Gastroesophageal sphincter (tissue), 4 donors: ENCODE measurements at regions not wholly inside any gene's neighbourhood (a gene's known extent, or its start where the extent isn't known, plus 50 kb on each side); places are given as distances from the start of the nearest gene placed in this dataset.

ENCODE experiments used
- ATAC-seq: fragments of 150-250 bp; one replicate; pipeline ENCODE4 v1.9.1; 2016; ENCODE audit warnings: mild to moderate bottlenecking, moderate library complexity
- H3K27ac ChIP-seq, 4 donors: fragments of 200-600 bp; sonication (generic) in 3 of 4; 1 replicate in 3 of 4; 2 replicates in 1 of 4; pipeline ENCODE4 v1.5.1; 2016 to 2019
- H3K27me3 ChIP-seq: fragments of 200-600 bp; sonication (generic); one replicate; pipeline ENCODE4 v1.5.1; 2019
- H3K36me3 ChIP-seq, 2 donors: fragments of 200-600 bp; sonication (generic); one replicate each; pipeline ENCODE4 v1.5.1; 2019; ENCODE audit warnings: control low read depth in 1 of 2
- H3K4me1 ChIP-seq, 3 donors: fragments of 200-600 bp; sonication (generic); 1 replicate in 2 of 3; 2 replicates in 1 of 3; pipeline ENCODE4 v1.5.1; 2016 to 2019; ENCODE audit warnings: control low read depth in 2 of 3
- H3K4me3 ChIP-seq, 2 donors: fragments of 200-600 bp; sonication (generic); one replicate each; pipeline ENCODE4 v1.5.1; 2019; ENCODE audit warnings: mild to moderate bottlenecking in 1 of 2, moderate library complexity in 1 of 2
- H3K9me3 ChIP-seq, 3 donors: fragments of 200-600 bp; sonication (generic); one replicate each; pipeline ENCODE4 v1.5.1; 2017 to 2019; ENCODE audit warnings: control low read depth in 2 of 3
- EP300 ChIP-seq: sonication (generic); formaldehyde crosslinking; IDR thresholded peaks from one replicate; pipeline ENCODE4 v1.6.1; 2017; ENCODE audit warnings: antibody characterized with exemption, mild to moderate bottlenecking
- POLR2A ChIP-seq, 2 donors: fragments of 450-650 bp; IDR thresholded peaks; one replicate each; pipeline ENCODE4 v1.6.1; 2017; ENCODE audit warnings: antibody characterized with exemption in 2 of 2, mild to moderate bottlenecking in 2 of 2, moderate library complexity in 1 of 2
- POLR2AphosphoS5 ChIP-seq: sonication (generic); formaldehyde crosslinking; IDR thresholded peaks from one replicate; pipeline ENCODE4 v1.6.1; 2017; ENCODE audit warnings: antibody characterized with exemption
- WGBS, 2 donors: methylation state at CpG; one replicate each; pipeline ENCODE4 v1.1.5; 2018; ENCODE audit warnings: low coverage in 1 of 2; 5-methylcytosine and 5-hydroxymethylcytosine counted together
- TF ChIP-seq, protein P1 (sequence below), 4 experiments: fragments of 200-600 bp in 2 of 4; fragments of 450-650 bp in 2 of 4; sonication (generic) in 1 of 4; IDR thresholded peaks; one replicate each; pipeline ENCODE4 v1.5.1; 2017 to 2019; ENCODE audit warnings: antibody characterized with exemption in 4 of 4, mild to moderate bottlenecking in 2 of 4, moderate library complexity in 2 of 4

DNA sequence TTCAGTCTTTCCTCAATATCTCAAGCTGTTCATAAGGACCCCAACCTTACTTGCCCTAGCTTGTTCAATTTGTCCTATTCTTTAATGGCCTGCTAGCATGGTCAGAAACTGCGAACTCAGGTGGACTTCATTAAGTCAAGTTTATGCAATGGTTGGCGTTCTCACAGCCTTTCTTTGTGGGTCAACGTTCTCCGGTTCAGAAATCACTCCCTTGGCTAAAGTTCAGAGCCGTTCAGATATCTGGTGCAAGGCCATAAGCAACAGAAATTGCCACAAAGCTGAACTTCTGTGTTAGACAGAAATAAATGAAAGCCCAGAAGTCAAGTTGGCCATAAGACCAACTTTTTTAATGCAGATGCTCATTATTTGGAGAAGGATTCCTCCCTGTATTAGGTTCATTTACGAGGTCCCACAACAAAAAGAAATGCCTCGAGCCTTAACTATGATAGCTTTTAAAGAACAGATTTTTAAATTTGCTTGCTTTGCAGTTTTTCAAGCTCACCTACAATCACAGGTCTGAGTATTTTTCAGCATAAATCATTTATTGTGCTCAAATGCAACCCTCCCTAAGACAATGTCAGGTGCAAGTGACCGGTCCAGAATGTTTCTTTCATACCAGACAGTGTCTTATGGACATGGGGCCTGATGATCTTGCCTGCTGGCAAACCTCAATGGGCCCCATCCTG lies 140.2 kb upstream of the COL11A1 start:
- Histone ChIP-seq H3K4me3 (no peak overlapping the region), H3K27ac (no peak overlapping the region), H3K27me3 (no peaks in the 10 kb centered on the region), H3K4me1 (no peaks in the 10 kb centered on the region), H3K36me3 (no peaks in the 10 kb centered on the region), H3K9me3 (no peaks in the 10 kb centered on the region)
- TF ChIP-seq POLR2A (IDR thresholded peaks at IDR 0.05) (no peak), EP300 (no peak), POLR2AphosphoS5 (no peak)
- TF ChIP-seq, protein P1, sequence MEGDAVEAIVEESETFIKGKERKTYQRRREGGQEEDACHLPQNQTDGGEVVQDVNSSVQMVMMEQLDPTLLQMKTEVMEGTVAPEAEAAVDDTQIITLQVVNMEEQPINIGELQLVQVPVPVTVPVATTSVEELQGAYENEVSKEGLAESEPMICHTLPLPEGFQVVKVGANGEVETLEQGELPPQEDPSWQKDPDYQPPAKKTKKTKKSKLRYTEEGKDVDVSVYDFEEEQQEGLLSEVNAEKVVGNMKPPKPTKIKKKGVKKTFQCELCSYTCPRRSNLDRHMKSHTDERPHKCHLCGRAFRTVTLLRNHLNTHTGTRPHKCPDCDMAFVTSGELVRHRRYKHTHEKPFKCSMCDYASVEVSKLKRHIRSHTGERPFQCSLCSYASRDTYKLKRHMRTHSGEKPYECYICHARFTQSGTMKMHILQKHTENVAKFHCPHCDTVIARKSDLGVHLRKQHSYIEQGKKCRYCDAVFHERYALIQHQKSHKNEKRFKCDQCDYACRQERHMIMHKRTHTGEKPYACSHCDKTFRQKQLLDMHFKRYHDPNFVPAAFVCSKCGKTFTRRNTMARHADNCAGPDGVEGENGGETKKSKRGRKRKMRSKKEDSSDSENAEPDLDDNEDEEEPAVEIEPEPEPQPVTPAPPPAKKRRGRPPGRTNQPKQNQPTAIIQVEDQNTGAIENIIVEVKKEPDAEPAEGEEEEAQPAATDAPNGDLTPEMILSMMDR (IDR thresholded peaks at IDR 0.05), result no peak
- no peak for ATAC-seq
- 86 to 98% methylated on average over 3 to 8 of the region's 8 CpGs for WGBS, 2 donors

DNA sequence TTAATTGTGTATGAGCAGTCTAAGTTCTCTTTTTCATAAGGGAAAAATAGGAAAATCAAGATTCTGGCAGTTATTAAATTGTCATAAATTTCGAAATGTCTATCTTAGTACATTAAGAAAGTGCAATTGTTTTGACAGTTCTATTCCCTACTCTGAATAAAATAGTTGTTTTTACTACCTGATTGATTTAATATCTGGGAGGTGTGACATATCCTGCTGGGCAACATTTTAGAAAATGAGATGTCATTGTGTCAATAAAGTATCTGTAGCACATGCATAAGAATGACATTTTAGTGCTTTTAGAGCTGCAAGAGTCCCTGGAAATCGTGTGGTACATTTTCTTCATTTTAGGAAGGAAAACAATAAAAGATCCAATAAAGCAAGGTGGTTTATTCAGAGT lies 139.2 kb upstream of the COL11A1 start:
- Histone ChIP-seq H3K36me3 (no peaks in the 10 kb centered on the region), H3K27ac (no peak overlapping the region), H3K4me1 (no peaks in the 10 kb centered on the region), H3K4me3 (no peak overlapping the region), H3K27me3 (no peaks in the 10 kb centered on the region), H3K9me3 (no peaks in the 10 kb centered on the region)
- no peak for ATAC-seq
- 36 to 43% methylated on average over 2 of the region's 2 CpGs for WGBS, 2 donors
- no peak for TF ChIP-seq POLR2A (IDR thresholded peaks at IDR 0.05)
- TF ChIP-seq EP300, result no peak
- TF ChIP-seq, protein P1 (IDR thresholded peaks at IDR 0.05), result no peak
- no peak for TF ChIP-seq POLR2AphosphoS5

DNA sequence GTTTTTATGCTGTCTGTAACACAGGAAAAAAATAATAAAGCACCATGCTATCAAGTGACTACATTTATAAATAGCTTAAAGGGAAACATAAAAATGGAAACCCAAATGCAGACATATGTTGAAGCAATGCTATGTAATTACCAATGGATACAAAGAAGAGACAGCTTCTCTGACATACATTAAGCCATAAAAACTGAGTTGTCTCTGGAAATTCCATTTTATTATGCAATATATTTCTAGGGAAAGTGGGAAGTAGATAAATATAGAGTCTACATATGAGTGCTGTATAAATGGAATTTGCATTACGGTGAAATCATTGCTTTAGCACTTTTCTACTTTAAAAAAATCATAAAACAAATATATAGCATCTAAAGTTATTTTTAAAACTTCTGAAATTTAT lies 135.2 kb upstream of the COL11A1 start:
- no peak for TF ChIP-seq POLR2A (IDR thresholded peaks at IDR 0.05)
- Histone ChIP-seq H3K27ac (no peak overlapping the region), H3K4me1 (no peaks in the 10 kb centered on the region), H3K27me3 (no peaks in the 10 kb centered on the region), H3K36me3 (no peaks in the 10 kb centered on the region), H3K4me3 (no peak overlapping the region), H3K9me3 (no peaks in the 10 kb centered on the region)
- ATAC-seq, result no peak
- 70 to 91% methylated on average over 1 of the region's 1 CpG for WGBS, 2 donors

DNA sequence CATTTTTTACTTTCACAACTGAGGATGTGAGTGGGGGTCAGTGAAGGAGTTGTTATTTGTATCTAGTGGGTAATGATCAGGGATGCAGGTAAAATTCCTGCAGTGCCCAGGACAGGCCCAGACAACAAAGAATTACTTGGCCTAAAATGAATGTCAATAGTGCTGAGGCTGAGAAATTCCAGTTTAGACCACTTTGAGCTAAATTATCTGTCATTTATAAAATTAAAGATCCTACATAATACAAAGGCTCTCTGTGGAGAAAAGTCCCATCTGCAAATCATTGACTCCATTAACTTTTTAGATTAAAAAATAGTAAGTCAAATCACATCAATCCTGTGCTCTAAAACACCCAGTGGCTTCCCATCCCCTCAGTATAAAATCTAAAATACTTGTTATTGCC lies 130.7 kb upstream of the COL11A1 start:
- ATAC-seq, result no peak
- H3K27ac ChIP-seq, result no peak overlapping the region
- H3K36me3 ChIP-seq, result no peaks in the 10 kb centered on the region
- no peak for TF ChIP-seq EP300
- TF ChIP-seq, protein P1 (IDR thresholded peaks at IDR 0.05), result no peak
- no peak for TF ChIP-seq POLR2AphosphoS5
- no peak for TF ChIP-seq POLR2A (IDR thresholded peaks at IDR 0.05)
- H3K9me3 ChIP-seq, result no peaks in the 10 kb centered on the region
- H3K4me1 ChIP-seq, result no peaks in the 10 kb centered on the region
- no peaks in the 10 kb centered on the region for H3K27me3 ChIP-seq
- H3K4me3 ChIP-seq, result no peak overlapping the region

DNA sequence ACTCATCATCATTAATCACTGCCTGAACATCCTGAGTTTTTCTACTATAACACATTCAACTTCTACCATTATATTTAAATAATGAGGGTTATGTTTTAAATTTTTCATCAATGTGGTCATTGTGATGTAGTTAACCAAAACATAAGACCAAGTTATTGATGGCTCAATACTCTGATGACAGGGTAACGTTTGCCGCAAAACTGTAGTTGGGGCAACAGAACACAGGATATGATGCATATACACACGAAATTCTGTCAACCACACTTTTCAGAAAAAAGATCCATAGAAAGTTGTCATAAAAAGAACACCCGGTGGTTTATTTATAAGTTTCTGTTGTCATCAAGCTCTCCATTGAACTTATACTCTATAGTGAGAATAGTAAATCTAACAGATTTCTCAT lies 121.7 kb upstream of the COL11A1 start:
- 76 to 85% methylated on average over 4 of the region's 4 CpGs for WGBS, 2 donors

More for the DNA sequence above, 121.7 kb upstream of the COL11A1 start:
- Histone ChIP-seq H3K27me3 (no peaks in the 10 kb centered on the region), H3K4me3 (no peak overlapping the region), H3K36me3 (no peaks in the 10 kb centered on the region), H3K9me3 (no peaks in the 10 kb centered on the region), H3K27ac (no peak overlapping the region), H3K4me1 (no peaks in the 10 kb centered on the region)
- ATAC-seq, result no peak
- TF ChIP-seq POLR2A (IDR thresholded peaks at IDR 0.05), result no peak
- TF ChIP-seq, protein P1 (IDR thresholded peaks at IDR 0.05), result no peak
- no peak for TF ChIP-seq EP300
- no peak for TF ChIP-seq POLR2AphosphoS5
